K562 (cell line): ENCODE measurements at regions not wholly inside any gene's neighbourhood (a gene's known extent, or its start where the extent isn't known, plus 50 kb on each side); places are given as distances from the start of the nearest gene placed in this dataset.

ENCODE experiments used
- CTBP1 ChIP-seq: fragments of 450-650 bp; IDR thresholded peaks from 2 replicates; pipeline ENCODE4 v1.6.1; 2016; ENCODE audit warnings: borderline replicate concordance
- DDX20 ChIP-seq: fragments of 450-650 bp; IDR thresholded peaks from 2 replicates; pipeline ENCODE4 v1.6.1; 2016; ENCODE audit warnings: missing genetic modification characterization, low read depth, mild to moderate bottlenecking, missing compliant biosample characterization, moderate library complexity
- FOXA1 ChIP-seq: fragments of 450-650 bp; IDR thresholded peaks from 2 replicates; pipeline ENCODE4 v1.6.1; 2016; ENCODE audit warnings: mild to moderate bottlenecking, borderline replicate concordance
- FOXM1 ChIP-seq, 2 experiments: fragments of 450-650 bp in 1 of 2; sonication (generic) in 1 of 2; formaldehyde crosslinking in 1 of 2; IDR thresholded peaks; 2 replicates each; pipeline versions ENCODE4 v1.6.1 to v1.9.0; 2017 to 2022; ENCODE audit warnings: low read depth in 2 of 2, mild to moderate bottlenecking in 2 of 2, missing genetic modification reagents in 1 of 2, moderate library complexity in 1 of 2
- MXI1 ChIP-seq: IDR thresholded peaks from 2 replicates; pipeline ENCODE4 v1.6.1; 2011; ENCODE audit warnings: low read depth, mild to moderate bottlenecking, improper control_type of control experiment, low read length
- RHOXF2B ChIP-seq: fragments of 250-450 bp; sonication (Bioruptor Pico); conservative IDR thresholded peaks from 2 replicates; pipeline ENCODE4 v1.5.1; 2021
- SMAD3 ChIP-seq: fragments of 450-650 bp; formaldehyde crosslinking; conservative IDR thresholded peaks from 2 replicates; pipeline ENCODE4 v1.4.0; 2020; ENCODE audit warnings: mild to moderate bottlenecking
- UBTF ChIP-seq, 2 experiments: IDR thresholded peaks; 2 replicates each; pipeline ENCODE4 v1.6.1; 2012; ENCODE audit warnings: improper control_type of control experiment in 2 of 2, low read depth in 2 of 2, low read length in 2 of 2, borderline replicate concordance in 1 of 2
- USF2 ChIP-seq: sonication (generic); formaldehyde crosslinking; IDR thresholded peaks from 2 replicates; pipeline ENCODE4 v1.5.0; 2020; ENCODE audit warnings: missing genetic modification reagents
- ZBTB7A ChIP-seq: IDR thresholded peaks from 2 replicates; pipeline ENCODE4 v1.6.1; 2011; ENCODE audit warnings: low read depth, mild to moderate bottlenecking, low read length, moderate library complexity, borderline replicate concordance; ENCODE audit not compliant: control insufficient read depth
- ZNF140 ChIP-seq: fragments of 250-450 bp; sonication (Bioruptor Pico); IDR thresholded peaks from 2 replicates; pipeline ENCODE4 v1.8.0; 2021; ENCODE audit warnings: moderate library complexity, mild to moderate bottlenecking, inconsistent platforms
- ZNF274 ChIP-seq: IDR thresholded peaks from 2 replicates; pipeline ENCODE4 v1.6.1; 2011; ENCODE audit warnings: low read depth, mild to moderate bottlenecking, low read length, moderate library complexity, borderline replicate concordance
- ZNF778 ChIP-seq: fragments of 450-650 bp; formaldehyde crosslinking; IDR thresholded peaks from 2 replicates; pipeline ENCODE4 v1.4.0; 2020; ENCODE audit warnings: mild to moderate bottlenecking, moderate library complexity
- TF ChIP-seq, protein P1 (sequence below): fragments of 250-450 bp; sonication (Bioruptor Pico); IDR thresholded peaks from 2 replicates; pipeline ENCODE4 v1.5.0; 2021; ENCODE audit warnings: mild to moderate bottlenecking, borderline replicate concordance
- TF ChIP-seq, protein P2 (sequence below): sonication (generic); formaldehyde crosslinking; IDR thresholded peaks from 2 replicates; pipeline ENCODE4 v1.8.1; 2023; ENCODE audit warnings: mild to moderate bottlenecking, missing genetic modification reagents
- TF ChIP-seq, protein P3 (sequence below): fragments of 250-450 bp; sonication (Bioruptor Pico); IDR thresholded peaks from 2 replicates; pipeline ENCODE4 v1.8.0; 2021; ENCODE audit warnings: borderline replicate concordance, mild to moderate bottlenecking, moderate library complexity; ENCODE audit not compliant: poor library complexity, severe bottlenecking

GRCh38 chr5:175796536-175797499 is 74.6 kb upstream of the CPLX2 start (continued):
- TF ChIP-seq, protein P1, sequence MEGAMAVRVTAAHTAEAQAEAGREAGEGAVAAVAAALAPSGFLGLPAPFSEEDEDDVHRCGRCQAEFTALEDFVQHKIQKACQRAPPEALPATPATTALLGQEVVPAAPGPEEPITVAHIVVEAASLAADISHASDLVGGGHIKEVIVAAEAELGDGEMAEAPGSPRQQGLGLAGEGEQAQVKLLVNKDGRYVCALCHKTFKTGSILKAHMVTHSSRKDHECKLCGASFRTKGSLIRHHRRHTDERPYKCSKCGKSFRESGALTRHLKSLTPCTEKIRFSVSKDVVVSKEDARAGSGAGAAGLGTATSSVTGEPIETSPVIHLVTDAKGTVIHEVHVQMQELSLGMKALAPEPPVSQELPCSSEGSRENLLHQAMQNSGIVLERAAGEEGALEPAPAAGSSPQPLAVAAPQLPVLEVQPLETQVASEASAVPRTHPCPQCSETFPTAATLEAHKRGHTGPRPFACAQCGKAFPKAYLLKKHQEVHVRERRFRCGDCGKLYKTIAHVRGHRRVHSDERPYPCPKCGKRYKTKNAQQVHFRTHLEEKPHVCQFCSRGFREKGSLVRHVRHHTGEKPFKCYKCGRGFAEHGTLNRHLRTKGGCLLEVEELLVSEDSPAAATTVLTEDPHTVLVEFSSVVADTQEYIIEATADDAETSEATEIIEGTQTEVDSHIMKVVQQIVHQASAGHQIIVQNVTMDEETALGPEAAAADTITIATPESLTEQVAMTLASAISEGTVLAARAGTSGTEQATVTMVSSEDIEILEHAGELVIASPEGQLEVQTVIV = no peak
- TF ChIP-seq ZNF778 (CRISPR knock-in tag) (no peak), DDX20 (tag) (no peak), ZNF140 (CRISPR knock-in tag) (no peak), MXI1 (peak; percentile 75), UBTF (IDR thresholded peaks at IDR 0.05; ENCODE audit: borderline replicate concordance in 1 of 2, low read depth in 2 of 2, low read length in 2 of 2) (peak; percentile 96 to 98), USF2 (CRISPR knock-in tag) (peak; percentile 68), ZNF274 (no peak), ZBTB7A (peak; percentile 71; the same call in 1 of the 2 replicates), RHOXF2B (CRISPR knock-in tag) (no peak), SMAD3 (CRISPR knock-in tag) (no peak), FOXA1 (no peak), FOXM1 (IDR thresholded peaks at IDR 0.05; ENCODE audit: low read depth) (no peak), FOXM1 (CRISPR knock-in tag; IDR thresholded peaks at IDR 0.05; ENCODE audit: low read depth) (peak; percentile 99), CTBP1 (peak; percentile 74; the same call in 1 of the 2 replicates)
- TF ChIP-seq, protein P2, sequence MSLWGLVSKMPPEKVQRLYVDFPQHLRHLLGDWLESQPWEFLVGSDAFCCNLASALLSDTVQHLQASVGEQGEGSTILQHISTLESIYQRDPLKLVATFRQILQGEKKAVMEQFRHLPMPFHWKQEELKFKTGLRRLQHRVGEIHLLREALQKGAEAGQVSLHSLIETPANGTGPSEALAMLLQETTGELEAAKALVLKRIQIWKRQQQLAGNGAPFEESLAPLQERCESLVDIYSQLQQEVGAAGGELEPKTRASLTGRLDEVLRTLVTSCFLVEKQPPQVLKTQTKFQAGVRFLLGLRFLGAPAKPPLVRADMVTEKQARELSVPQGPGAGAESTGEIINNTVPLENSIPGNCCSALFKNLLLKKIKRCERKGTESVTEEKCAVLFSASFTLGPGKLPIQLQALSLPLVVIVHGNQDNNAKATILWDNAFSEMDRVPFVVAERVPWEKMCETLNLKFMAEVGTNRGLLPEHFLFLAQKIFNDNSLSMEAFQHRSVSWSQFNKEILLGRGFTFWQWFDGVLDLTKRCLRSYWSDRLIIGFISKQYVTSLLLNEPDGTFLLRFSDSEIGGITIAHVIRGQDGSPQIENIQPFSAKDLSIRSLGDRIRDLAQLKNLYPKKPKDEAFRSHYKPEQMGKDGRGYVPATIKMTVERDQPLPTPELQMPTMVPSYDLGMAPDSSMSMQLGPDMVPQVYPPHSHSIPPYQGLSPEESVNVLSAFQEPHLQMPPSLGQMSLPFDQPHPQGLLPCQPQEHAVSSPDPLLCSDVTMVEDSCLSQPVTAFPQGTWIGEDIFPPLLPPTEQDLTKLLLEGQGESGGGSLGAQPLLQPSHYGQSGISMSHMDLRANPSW (CRISPR knock-in tag) = peak; percentile 82; the same call in 1 of the 2 replicates
- TF ChIP-seq, protein P3, sequence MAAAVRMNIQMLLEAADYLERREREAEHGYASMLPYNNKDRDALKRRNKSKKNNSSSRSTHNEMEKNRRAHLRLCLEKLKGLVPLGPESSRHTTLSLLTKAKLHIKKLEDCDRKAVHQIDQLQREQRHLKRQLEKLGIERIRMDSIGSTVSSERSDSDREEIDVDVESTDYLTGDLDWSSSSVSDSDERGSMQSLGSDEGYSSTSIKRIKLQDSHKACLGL = no peak
